Thymus (tissue), 11 donors: ENCODE measurements at regions not wholly inside any gene's neighbourhood (a gene's known extent, or its start where the extent isn't known, plus 50 kb on each side); places are given as distances from the start of the nearest gene placed in this dataset.

Source experiments
- DNase-seq, 9 donors: peaks; one replicate each; pipeline ENCODE4 v3.0.0-alpha.2; 2013; ENCODE audit warnings: low spot score in 9 of 9, low read depth in 6 of 9, missing footprints in 1 of 9
- H3K27ac ChIP-seq, 2 donors: one replicate each; pipeline ENCODE4 v1.5.1; 2013; ENCODE audit warnings: control low read depth in 1 of 2, low read depth in 1 of 2, low read length in 1 of 2, mild to moderate bottlenecking in 1 of 2, moderate library complexity in 1 of 2
- H3K27me3 ChIP-seq, 2 donors: one replicate each; pipeline ENCODE4 v1.5.1; 2013; ENCODE audit warnings: low read length in 1 of 2; ENCODE audit not compliant: control insufficient read depth in 2 of 2, insufficient read depth in 1 of 2
- H3K36me3 ChIP-seq, 2 donors: one replicate each; pipeline ENCODE4 v1.5.1; 2013; ENCODE audit warnings: low read length in 1 of 2, mild to moderate bottlenecking in 1 of 2, moderate library complexity in 1 of 2; ENCODE audit not compliant: control insufficient read depth in 2 of 2, insufficient read depth in 2 of 2
- H3K4me1 ChIP-seq, 2 donors: one replicate each; pipeline ENCODE4 v1.5.1; 2013; ENCODE audit warnings: low read length in 2 of 2; ENCODE audit not compliant: control insufficient read depth in 2 of 2, insufficient read depth in 2 of 2
- H3K4me3 ChIP-seq, 2 donors: one replicate each; pipeline ENCODE4 v1.5.1; 2013; ENCODE audit warnings: low read length in 2 of 2, control low read depth in 1 of 2, mild to moderate bottlenecking in 1 of 2
- H3K9me3 ChIP-seq, 2 donors: one replicate each; pipeline ENCODE4 v1.5.1; 2013; ENCODE audit warnings: low read length in 1 of 2, mild to moderate bottlenecking in 1 of 2; ENCODE audit not compliant: control insufficient read depth in 2 of 2, insufficient read depth in 1 of 2
- WGBS: extraction: QIAGEN DNeasy Blood & Tissue Kit; methylation state at CpG from one replicate; pipeline ENCODE4 v1.1.7; 2013; 5-methylcytosine and 5-hydroxymethylcytosine counted together
- donor health status: healthy.

DNA sequence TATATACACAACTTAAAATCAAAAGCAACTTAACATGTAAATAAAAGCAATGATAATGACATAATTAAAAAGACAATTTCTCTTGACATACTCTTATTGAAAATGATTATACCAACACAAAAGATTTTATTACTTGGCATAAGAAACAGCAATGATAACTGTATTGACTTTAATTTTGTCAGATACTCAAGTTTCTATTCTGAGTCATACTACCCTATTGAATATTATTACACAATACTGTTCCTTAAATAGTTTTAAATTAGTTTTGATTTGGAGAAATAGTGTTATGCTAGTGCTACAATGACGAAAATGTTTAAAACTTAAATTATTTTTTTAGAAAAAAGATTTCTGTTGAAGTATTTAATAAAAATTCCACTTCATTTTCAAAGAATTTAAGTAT, 1319.3 kb upstream of the C9orf72 start:
- Histone ChIP-seq H3K4me3 (no peak overlapping the region), H3K27ac (no peak overlapping the region), H3K36me3 (no peaks in the 10 kb centered on the region), H3K27me3 (no peaks in the 10 kb centered on the region), H3K9me3 (no peaks in the 10 kb centered on the region), H3K4me1 (no peaks in the 10 kb centered on the region)
- WGBS, result 77% methylated on average over 1 of the region's 1 CpG
- DNase-seq, result no peak

DNA sequence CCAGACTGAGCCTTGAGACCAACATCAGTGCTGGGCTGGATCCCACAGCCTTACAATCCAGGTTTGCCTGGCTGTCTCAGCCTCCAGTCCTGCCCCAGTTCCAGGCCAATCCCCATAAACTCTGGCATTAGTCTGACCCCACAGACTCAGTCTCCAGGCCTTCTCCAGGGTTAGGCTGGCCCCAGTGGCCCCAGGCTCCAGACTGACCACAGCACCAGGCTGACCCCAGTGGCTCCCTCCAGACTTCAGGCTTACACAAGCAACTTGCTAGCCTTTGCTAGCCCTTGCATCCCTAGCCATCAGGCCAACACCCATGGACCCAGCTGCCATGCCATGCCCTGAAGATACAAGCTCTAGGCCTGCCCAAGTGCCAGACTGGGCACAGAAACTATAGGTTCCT, 1326.0 kb upstream of the C9orf72 start:
- H3K4me3 ChIP-seq, result no peak overlapping the region
- no peaks in the 10 kb centered on the region for H3K36me3 ChIP-seq

DNA sequence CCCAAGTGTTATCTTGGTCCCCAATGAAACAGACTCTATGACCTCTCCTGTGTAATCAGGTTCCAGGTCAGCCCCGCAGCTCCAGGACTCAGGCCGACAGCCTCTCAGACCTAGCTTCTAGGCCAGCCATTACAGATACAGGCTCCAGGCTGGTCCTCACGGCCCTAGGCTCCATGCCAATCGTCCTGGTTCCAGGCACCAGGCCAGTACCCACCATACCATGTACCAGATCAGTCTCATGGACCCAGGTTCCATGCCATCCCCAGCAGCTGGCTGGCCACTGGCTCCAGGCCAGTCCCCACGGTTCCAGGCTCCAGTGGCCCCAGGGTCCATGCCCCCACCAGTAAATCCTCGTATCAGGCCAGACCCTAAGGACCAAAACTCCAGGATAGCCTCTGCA, 1326.6 kb upstream of the C9orf72 start:
- Histone ChIP-seq H3K36me3 (no peaks in the 10 kb centered on the region), H3K4me3 (no peak overlapping the region), H3K27me3 (no peaks in the 10 kb centered on the region), H3K4me1 (no peaks in the 10 kb centered on the region), H3K9me3 (peaks cover 0 to 10% of the 10 kb centered on the region in 2 donors), H3K27ac (no peak overlapping the region)
- 81% methylated on average over 6 of the region's 6 CpGs for WGBS
- DNase-seq, result no peak

More for the DNA sequence above, 1326.0 kb upstream of the C9orf72 start:
- Histone ChIP-seq H3K27me3 (no peaks in the 10 kb centered on the region), H3K4me1 (no peaks in the 10 kb centered on the region), H3K9me3 (peaks cover 0 to 10% of the 10 kb centered on the region in 2 donors), H3K27ac (no peak overlapping the region)
- DNase-seq, result no peak

DNA sequence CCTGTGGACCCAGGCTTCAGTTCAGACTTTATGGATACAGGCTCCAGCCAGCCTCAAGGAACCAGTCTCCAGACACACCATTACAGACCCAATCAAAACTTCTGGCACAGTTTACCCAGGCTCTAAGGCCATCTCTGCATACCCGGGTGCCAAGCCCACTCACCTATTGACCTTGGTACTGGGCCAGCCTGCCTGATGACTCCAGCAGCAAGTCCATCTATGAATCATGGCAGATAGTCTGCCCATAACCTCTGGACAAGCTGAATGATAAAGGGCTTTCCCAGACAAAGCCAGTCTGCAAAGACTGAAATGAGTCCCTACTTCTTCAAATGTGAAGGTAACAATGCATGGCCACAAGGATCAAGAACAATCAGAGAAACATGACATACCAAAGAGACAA, 1327.1 kb upstream of the C9orf72 start:
- peaks cover 0 to 10% of the 10 kb centered on the region in 2 donors for H3K9me3 ChIP-seq
- H3K27ac ChIP-seq, result no peak overlapping the region
- 90% methylated on average over 1 of the region's 1 CpG for WGBS
- no peaks in the 10 kb centered on the region for H3K36me3 ChIP-seq
- DNase-seq, result no peak
- H3K27me3 ChIP-seq, result no peaks in the 10 kb centered on the region
- no peak overlapping the region for H3K4me3 ChIP-seq
- H3K4me1 ChIP-seq, result no peaks in the 10 kb centered on the region

DNA sequence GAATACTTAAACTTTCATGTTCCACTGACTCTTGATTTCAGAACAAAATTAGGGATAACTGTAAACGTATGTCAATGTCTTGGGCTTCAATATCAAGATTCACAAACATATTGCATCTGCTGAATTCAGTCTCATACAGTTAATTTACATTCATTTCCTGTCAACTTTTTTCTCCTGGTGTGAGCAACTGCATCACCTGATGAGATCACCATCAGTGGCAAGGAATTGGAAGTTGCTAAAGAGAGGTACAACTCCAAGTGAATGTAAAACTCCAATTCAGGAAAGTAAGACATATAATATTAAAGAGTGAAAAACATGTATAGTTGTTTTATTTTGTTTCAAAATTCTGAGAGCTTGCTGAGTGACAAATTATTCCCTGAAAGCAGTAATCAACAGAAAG, 1336.2 kb upstream of the C9orf72 start:
- Histone ChIP-seq H3K4me1 (no peaks in the 10 kb centered on the region), H3K36me3 (no peaks in the 10 kb centered on the region), H3K9me3 (no peaks in the 10 kb centered on the region), H3K4me3 (no peak overlapping the region), H3K27ac (no peak overlapping the region), H3K27me3 (no peaks in the 10 kb centered on the region)
- DNase-seq, result no peak
- 78% methylated on average over 1 of the region's 1 CpG for WGBS

DNA sequence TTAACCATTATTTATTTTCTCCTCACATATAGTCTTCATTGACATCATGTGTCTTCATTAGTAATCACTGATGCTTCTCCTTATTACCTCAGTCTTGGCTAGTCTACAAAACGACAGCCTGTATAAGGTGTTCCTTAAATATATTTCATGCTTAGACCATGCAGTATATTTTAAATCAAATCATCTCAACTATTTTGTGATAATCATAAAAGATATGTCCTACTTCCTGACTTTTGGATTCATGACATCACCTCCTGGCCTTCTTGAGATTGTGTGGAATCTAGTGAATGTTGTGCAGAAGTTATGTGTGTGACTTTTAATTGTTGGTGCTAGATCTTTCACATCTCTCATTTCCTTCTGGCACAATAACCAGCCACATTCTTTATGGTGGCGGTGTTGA, 1339.3 kb upstream of the C9orf72 start:
- Histone ChIP-seq H3K36me3 (no peaks in the 10 kb centered on the region), H3K27ac (no peak overlapping the region), H3K4me1 (no peaks in the 10 kb centered on the region), H3K4me3 (no peak overlapping the region), H3K27me3 (no peaks in the 10 kb centered on the region), H3K9me3 (no peaks in the 10 kb centered on the region)
- DNase-seq, result no peak
- WGBS, result 90% methylated on average over 2 of the region's 2 CpGs

DNA sequence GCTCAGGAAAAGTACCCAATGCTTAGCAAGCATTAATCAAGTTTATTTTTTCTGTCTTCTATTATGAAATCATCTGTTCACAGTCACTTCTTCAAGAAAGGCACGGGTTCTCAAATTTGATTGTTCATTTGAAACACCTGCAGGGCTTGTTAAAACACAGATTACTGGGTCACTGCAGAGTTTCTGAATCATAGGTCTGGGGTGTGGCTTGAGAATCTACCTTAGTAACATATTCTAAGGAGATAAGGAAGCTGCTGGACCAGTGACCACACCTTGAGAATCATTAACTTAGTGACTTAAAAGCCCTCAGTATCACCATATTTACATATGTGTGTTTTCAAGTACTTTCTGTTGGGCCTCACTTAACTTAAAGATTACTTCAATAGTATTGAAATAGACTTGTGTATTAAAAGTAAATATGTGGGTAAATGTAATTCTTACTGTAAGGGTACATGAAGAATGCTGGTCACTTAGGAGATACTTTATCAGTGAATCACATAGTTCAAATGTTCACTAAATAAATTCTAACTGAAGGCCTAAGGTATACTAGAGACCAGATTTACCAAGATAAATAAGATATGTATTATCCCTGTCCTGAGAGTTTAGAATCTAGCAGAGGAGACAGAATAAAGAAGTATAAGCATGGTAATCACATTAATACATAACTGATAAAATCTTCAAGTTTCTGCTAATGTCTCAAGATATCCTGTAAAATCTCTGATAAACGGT, 1342.1 kb upstream of the C9orf72 start:
- H3K4me1 ChIP-seq, result no peaks in the 10 kb centered on the region
- H3K36me3 ChIP-seq, result no peaks in the 10 kb centered on the region
- H3K27me3 ChIP-seq, result no peaks in the 10 kb centered on the region
- DNase-seq, result no peak
- H3K4me3 ChIP-seq, result no peak overlapping the region
- no peak overlapping the region for H3K27ac ChIP-seq
- WGBS, result 88% methylated on average over 2 of the region's 2 CpGs
- no peaks in the 10 kb centered on the region for H3K9me3 ChIP-seq

DNA sequence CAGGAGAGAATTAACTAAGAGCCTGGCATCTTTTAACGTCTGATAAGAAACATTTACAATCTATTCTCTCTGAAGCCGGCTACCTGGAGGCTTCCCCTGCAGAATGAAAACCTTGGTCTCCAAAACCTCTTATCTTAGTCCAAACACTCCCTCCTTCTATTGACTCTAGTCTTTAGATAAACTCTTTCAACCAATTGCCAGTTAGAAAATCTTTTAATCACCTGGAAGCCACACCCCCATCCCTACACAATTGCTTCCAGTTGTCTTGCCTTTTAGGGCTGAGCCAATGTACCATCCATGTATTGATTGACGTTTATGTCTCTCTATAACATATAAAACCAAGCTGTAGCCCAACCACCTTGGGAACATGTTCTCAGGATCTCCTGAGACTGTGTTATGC, 1343.1 kb upstream of the C9orf72 start:
- Histone ChIP-seq H3K4me1 (no peaks in the 10 kb centered on the region), H3K4me3 (no peak overlapping the region), H3K9me3 (no peaks in the 10 kb centered on the region), H3K27me3 (no peaks in the 10 kb centered on the region), H3K36me3 (no peaks in the 10 kb centered on the region), H3K27ac (no peak overlapping the region)
- no peak for DNase-seq
- WGBS, result 89% methylated on average over 3 of the region's 3 CpGs

DNA sequence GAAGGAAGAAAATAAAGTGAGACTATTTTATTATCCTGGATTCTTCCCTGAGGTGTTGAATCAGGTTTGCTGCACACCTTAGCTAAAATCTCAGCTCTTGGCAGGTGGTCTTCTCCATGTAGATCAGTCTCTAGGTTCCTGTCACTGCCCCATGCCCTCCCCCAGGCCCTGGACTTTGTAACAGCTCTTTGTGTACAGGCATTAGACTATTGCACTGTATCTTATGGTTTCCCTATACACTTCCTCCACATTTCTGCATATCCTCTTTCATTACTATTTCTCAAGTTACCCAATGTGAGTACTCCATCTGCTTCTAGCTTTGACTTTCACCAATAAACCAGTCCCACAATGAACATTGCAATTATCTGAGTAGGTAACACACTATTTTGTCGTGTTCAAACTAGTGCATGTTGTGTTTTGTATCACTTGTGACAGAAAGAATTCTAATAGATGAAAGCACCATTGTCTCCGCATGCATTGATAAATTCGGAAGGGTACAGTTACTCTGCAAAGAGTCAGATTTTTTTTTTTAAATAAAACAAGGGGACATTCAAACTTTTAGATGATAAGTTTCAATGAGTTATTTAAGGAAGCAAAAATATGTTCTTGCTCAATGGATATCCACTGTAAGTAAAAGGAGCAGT, 1348.7 kb upstream of the C9orf72 start:
- WGBS, result 91% methylated on average over 3 of the region's 3 CpGs
- no peak for DNase-seq

More for the DNA sequence above, 1348.7 kb upstream of the C9orf72 start:
- Histone ChIP-seq H3K4me1 (no peaks in the 10 kb centered on the region), H3K27ac (no peak overlapping the region), H3K27me3 (no peaks in the 10 kb centered on the region), H3K4me3 (no peak overlapping the region), H3K9me3 (no peaks in the 10 kb centered on the region), H3K36me3 (no peaks in the 10 kb centered on the region)
